HG02642 (cell line): ENCODE measurements at regions not wholly inside any gene's neighbourhood (a gene's known extent, or its start where the extent isn't known, plus 50 kb on each side); places are given as distances from the start of the nearest gene placed in this dataset.

Experiments used
- ATAC-seq: cut with Tn5 transposase; IDR thresholded peaks from one replicate; pipeline ENCODE4 v1.9.1; 2021; ENCODE audit warnings: mild to moderate bottlenecking; ENCODE audit not compliant: unreplicated experiment, poor library complexity

GRCh38 chr11:76721755-76722677 lies 51.5 kb upstream of the LRRC32 start:
- ATAC-seq, result peak; percentile 76

- ATAC-seq, result no peak
Observed at GRCh38 chr11:76723142-76723541, 52.6 kb upstream of the LRRC32 start.

DNA sequence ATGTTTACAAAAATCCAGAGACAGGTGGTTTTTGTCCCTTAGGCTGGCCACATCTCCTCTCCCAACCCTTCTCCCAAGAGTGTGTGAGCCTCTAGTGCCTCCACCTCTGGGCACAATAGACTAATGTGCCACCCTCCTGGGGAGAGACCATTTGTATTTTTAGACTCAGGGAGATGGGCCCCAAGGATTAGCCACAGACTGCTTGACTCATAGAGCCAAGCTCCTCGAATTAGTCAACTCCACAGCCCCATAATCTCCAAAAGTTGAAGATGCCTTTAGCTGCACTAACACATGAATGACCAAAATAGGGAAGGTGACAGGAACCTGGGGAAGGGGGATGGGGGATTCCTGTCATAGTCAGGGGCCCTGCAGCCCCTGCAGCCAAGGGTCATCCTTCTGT lies 53.0 kb upstream of the LRRC32 start:
- no peak for ATAC-seq

DNA sequence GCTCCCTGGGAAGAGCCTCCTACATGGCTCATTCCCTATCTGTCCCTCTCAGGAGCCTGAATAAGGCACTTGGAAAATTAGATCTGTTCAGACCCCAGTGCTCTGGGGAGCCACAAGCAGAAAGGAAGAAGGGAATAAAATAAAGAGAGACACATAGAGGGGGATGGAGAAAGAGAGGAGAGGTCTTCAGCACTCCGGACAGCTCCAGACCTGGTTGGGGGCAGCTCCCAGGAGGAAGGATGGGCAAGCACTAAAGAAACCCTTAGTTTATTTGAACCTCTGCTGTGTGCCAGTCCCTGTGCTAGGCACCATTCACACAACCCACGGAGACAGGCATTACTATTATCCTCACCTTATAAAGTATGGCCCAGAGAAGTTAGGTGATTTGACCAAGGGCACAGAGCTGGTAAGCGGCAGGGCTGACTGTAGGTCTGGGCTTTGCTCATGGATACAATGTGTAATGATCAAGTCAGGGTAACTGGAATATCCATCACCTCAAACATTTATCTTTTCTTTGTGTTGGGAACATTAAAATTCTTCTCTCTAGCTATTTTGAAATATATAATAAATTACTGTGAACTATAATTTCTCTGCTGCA lies 53.7 kb upstream of the LRRC32 start:
- no peak for ATAC-seq

DNA sequence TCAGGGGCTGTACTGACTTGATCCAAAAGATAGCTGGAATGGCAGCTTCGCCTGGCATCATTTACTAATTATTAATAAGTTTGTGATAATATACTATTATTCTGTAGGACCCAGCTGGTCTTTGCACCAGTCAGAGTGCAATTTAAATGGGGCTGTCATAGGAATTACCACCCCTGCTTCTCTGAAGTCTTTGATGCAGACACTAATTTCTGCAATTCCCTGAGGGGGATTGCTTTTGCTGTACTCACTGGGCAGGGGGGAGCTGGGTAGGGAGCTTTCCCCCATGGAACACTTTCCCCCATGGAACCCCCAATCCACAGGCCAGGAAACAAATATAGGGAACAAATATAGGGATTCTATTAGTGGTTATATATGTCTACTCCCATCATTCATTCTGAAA lies 54.9 kb upstream of the TSKU start:
- ATAC-seq, result no peak

- ATAC-seq, result no peak
Observed at GRCh38 chr11:76728778-76729177, 54.4 kb upstream of the TSKU start.

GRCh38 chr11:76729214-76729613 lies 53.9 kb upstream of the TSKU start:
- ATAC-seq, result no peak

DNA sequence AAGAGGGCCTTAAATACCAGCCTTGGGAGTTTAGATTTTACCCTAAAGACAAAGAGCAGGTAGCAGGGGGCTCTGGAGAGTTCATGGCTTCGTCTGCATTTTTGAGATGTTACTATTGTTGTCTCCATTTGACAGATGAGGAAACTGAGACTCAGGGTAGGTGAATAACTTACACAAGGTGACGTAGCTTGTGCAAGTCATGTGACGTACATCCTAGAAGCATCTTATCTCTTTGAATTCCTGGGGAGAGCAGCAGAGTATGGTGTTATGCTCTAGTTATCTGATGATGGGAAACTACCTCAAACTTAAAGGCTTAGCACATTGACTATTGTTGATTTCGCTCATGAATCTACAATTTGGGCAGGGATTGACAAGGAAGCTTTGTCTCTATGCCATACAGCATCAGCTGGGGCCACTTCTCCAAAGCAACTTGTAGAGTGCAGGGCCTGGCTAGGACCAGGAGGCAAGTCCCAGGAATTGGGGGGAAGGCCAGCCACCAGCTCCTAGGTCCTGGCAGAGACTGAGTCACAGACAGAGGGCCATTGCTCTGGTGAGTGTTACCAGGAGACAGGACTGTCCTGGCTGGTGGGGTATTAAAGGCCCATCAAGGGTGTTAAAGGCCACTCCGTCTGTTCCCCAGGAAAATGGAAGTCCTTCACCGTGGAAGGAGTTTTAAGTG lies 52.1 kb upstream of the TSKU start:
- no peak for ATAC-seq

GRCh38 chr11:76732643-76733042 lies 50.5 kb upstream of the TSKU start:
- ATAC-seq, result no peak
